AG09319 (cell line): ENCODE measurements at regions not wholly inside any gene's neighbourhood (a gene's known extent, or its start where the extent isn't known, plus 50 kb on each side); places are given as distances from the start of the nearest gene placed in this dataset.

Experiments used
- DNase-seq: peaks from one replicate; pipeline ENCODE4 v3.0.0-alpha.2; 2010; ENCODE audit warnings: low read depth; ENCODE audit errors: extremely low read depth
- CTCF ChIP-seq: IDR thresholded peaks from 2 replicates; pipeline ENCODE4 v1.5.1; 2011; ENCODE audit warnings: low read depth, mild to moderate bottlenecking, inconsistent platforms, low read length, moderate library complexity

GRCh38 chr5:143701493-143701892 is 110.5 kb upstream of the HMHB1 start:
- DNase-seq, result no peak
- TF ChIP-seq CTCF, result no peak

- DNase-seq, result no peak
Observed at GRCh38 chr5:143700994-143701393, 111.0 kb upstream of the HMHB1 start.

GRCh38 chr5:143699121-143699520 is 112.8 kb upstream of the HMHB1 start:
- no peak for TF ChIP-seq CTCF
- DNase-seq, result no peak

More at GRCh38 chr5:143700994-143701393, 111.0 kb upstream of the HMHB1 start:
- no peak; the same call in 1 of the 2 replicates for TF ChIP-seq CTCF

GRCh38 chr5:143698574-143698973 is 113.4 kb upstream of the HMHB1 start:
- no peak for DNase-seq
- no peak for TF ChIP-seq CTCF

GRCh38 chr5:143696921-143697320 is 115.0 kb upstream of the HMHB1 start:
- TF ChIP-seq CTCF, result no peak
- no peak for DNase-seq

- DNase-seq, result no peak
- TF ChIP-seq CTCF, result no peak
Observed at GRCh38 chr5:143695941-143696340, 116.0 kb upstream of the HMHB1 start.

GRCh38 chr5:143695244-143695864 is 116.6 kb upstream of the HMHB1 start:
- DNase-seq, result no peak
- no peak for TF ChIP-seq CTCF
